Neural progenitor cell (in vitro differentiated cells): ENCODE measurements at regions not wholly inside any gene's neighbourhood (a gene's known extent, or its start where the extent isn't known, plus 50 kb on each side); places are given as distances from the start of the nearest gene placed in this dataset.

Experiments used
- DNase-seq: peaks from one replicate; pipeline ENCODE4 v3.0.0-alpha.2; 2016; ENCODE audit warnings: low spot score
- H2AFZ ChIP-seq: fragments of 200-600 bp; sonication (generic); replicated peaks from 2 replicates; pipeline ENCODE4 v1.6.1; 2016; ENCODE audit warnings: antibody characterized with exemption
- H3F3A ChIP-seq: fragments of 200-600 bp; sonication (generic); 2 replicates; pipeline ENCODE4 v1.6.1; 2016; ENCODE audit warnings: antibody characterized with exemption, low read depth
- H3K27ac ChIP-seq: fragments of 200-600 bp; sonication (generic); 2 replicates; pipeline ENCODE4 v1.5.1; 2016; ENCODE audit warnings: mild to moderate bottlenecking
- H3K27me3 ChIP-seq: fragments of 200-600 bp; sonication (generic); 2 replicates; pipeline ENCODE4 v1.6.1; 2016; ENCODE audit warnings: mild to moderate bottlenecking, moderate library complexity
- H3K36me3 ChIP-seq: fragments of 200-600 bp; sonication (generic); 2 replicates; pipeline ENCODE4 v1.5.1; 2016
- H3K4me1 ChIP-seq: fragments of 200-600 bp; sonication (generic); 2 replicates; pipeline ENCODE4 v1.6.1; 2016; ENCODE audit warnings: mixed run types
- H3K4me2 ChIP-seq: fragments of 200-600 bp; sonication (generic); 2 replicates; pipeline ENCODE4 v1.6.1; 2016
- H3K4me3 ChIP-seq: fragments of 200-600 bp; sonication (generic); 2 replicates; pipeline ENCODE4 v1.5.1; 2016
- H3K79me2 ChIP-seq: fragments of 200-600 bp; sonication (generic); 2 replicates; pipeline ENCODE4 v1.6.1; 2016; ENCODE audit warnings: low read depth
- H3K9ac ChIP-seq: fragments of 200-600 bp; sonication (generic); 2 replicates; pipeline ENCODE4 v1.6.1; 2016
- H3K9me3 ChIP-seq: fragments of 200-600 bp; sonication (generic); 2 replicates; pipeline ENCODE4 v1.5.1; 2016; ENCODE audit warnings: low read depth
- H4K20me1 ChIP-seq: fragments of 200-600 bp; sonication (generic); 2 replicates; pipeline ENCODE4 v1.6.1; 2016; ENCODE audit warnings: low read depth
- H3K27ac Mint-ChIP-seq: 3 replicates; pipeline ENCODE4 v1.8.0; 2021; ENCODE audit warnings: mixed read lengths
- H3K27me3 Mint-ChIP-seq: 2 replicates; pipeline ENCODE4 v1.8.0; 2022; ENCODE audit warnings: low read depth, mild to moderate bottlenecking, inconsistent platforms, moderate library complexity, mixed read lengths; ENCODE audit not compliant: insufficient read depth
- H3K36me3 Mint-ChIP-seq: 3 replicates; pipeline ENCODE4 v1.8.0; 2021; ENCODE audit warnings: mixed read lengths
- H3K4me1 Mint-ChIP-seq: 3 replicates; pipeline ENCODE4 v1.8.0; 2021; ENCODE audit warnings: mixed read lengths
- H3K4me3 Mint-ChIP-seq: 3 replicates; pipeline ENCODE4 v1.8.0; 2021; ENCODE audit warnings: mild to moderate bottlenecking, moderate library complexity, mixed read lengths
- H3K9me3 Mint-ChIP-seq: 3 replicates; pipeline ENCODE4 v1.8.0; 2020; ENCODE audit warnings: mixed read lengths
- EZH2 ChIP-seq: fragments of 200-600 bp; sonication (generic); IDR thresholded peaks from 2 replicates; pipeline ENCODE4 v1.6.1; 2017; ENCODE audit warnings: antibody characterized with exemption, mild to moderate bottlenecking, moderate library complexity
- EZH2phosphoT487 ChIP-seq: fragments of 200-600 bp; sonication (generic); IDR thresholded peaks from 2 replicates; pipeline ENCODE4 v1.6.1; 2017; ENCODE audit warnings: antibody characterized with exemption
- TF ChIP-seq, protein P1 (sequence below): fragments of 200-600 bp; sonication (generic); IDR thresholded peaks from 2 replicates; pipeline ENCODE4 v1.5.1; 2017; ENCODE audit warnings: antibody characterized with exemption, mild to moderate bottlenecking

DNA sequence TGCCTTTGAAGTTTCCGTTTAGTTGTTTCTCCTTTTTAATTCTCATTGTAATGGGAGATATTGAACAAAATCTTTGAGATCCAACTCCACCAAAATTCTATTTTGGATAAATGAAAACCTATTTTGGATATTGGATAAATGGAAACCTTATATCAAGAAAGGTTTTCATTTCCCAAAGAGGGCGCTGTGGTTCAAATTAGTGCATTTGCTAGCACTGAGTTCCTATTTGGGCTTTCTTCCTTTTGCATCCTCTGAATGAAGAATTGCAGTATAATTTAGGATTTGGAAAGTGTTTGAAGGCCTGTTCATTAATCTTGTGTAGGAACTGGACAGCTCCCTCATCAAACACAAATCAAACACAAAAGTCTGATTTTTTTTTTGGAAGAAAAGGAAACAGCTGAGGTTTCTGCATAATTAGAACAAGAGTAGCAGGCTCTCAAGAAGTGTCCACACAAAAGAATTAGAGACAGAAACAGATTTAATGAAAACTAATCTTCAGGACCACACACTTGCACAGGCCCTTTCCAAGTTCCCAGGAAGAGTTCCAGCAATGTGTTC, 80.8 kb upstream of the KLF14 start:
- no peak overlapping the region for H3K9ac ChIP-seq

DNA sequence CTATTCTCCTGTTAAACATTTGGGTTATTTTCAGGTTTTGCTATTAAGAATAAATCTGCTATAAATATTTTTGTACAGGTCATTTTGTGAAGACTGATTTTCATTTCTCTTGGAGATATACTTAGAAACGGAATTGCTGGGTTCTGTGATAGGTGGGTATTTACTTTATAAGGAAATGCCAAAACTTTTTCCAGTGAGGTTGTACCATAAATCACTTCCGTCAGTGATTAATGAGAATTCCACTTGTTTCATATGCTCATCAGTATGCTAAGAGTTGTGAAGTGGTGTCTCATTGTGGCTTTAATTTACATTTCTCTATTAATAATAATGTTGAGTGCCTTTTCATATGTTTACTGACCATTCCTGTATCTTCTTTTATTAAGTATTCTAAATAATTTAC, 84.0 kb upstream of the KLF14 start:
- no peak overlapping the region for H2AFZ ChIP-seq
- Mint-ChIP-seq H3K4me3 (no peak overlapping the region), H3K9me3 (no peaks in the 10 kb centered on the region), H3K27me3 (peaks cover 2% of the 10 kb centered on the region), H3K4me1 (no peaks in the 10 kb centered on the region), H3K36me3 (no peaks in the 10 kb centered on the region), H3K27ac (no peak overlapping the region)
- no peaks in the 10 kb centered on the region for H3K79me2 ChIP-seq
- TF ChIP-seq, protein P1, sequence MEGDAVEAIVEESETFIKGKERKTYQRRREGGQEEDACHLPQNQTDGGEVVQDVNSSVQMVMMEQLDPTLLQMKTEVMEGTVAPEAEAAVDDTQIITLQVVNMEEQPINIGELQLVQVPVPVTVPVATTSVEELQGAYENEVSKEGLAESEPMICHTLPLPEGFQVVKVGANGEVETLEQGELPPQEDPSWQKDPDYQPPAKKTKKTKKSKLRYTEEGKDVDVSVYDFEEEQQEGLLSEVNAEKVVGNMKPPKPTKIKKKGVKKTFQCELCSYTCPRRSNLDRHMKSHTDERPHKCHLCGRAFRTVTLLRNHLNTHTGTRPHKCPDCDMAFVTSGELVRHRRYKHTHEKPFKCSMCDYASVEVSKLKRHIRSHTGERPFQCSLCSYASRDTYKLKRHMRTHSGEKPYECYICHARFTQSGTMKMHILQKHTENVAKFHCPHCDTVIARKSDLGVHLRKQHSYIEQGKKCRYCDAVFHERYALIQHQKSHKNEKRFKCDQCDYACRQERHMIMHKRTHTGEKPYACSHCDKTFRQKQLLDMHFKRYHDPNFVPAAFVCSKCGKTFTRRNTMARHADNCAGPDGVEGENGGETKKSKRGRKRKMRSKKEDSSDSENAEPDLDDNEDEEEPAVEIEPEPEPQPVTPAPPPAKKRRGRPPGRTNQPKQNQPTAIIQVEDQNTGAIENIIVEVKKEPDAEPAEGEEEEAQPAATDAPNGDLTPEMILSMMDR, result no peak
- no peak for TF ChIP-seq EZH2
- no peak for TF ChIP-seq EZH2phosphoT487
- no peaks in the 10 kb centered on the region for H4K20me1 ChIP-seq
- H3K9me3 ChIP-seq, result no peaks in the 10 kb centered on the region
- no peaks in the 10 kb centered on the region for H3K27me3 ChIP-seq
- no peak overlapping the region for H3K4me3 ChIP-seq
- no peaks in the 10 kb centered on the region for H3K4me1 ChIP-seq
- no peak overlapping the region for H3K27ac ChIP-seq
- no peak overlapping the region for H3K9ac ChIP-seq
- no peaks in the 10 kb centered on the region for H3F3A ChIP-seq
- no peak for DNase-seq
- H3K36me3 ChIP-seq, result no peaks in the 10 kb centered on the region
- no peak overlapping the region for H3K4me2 ChIP-seq

More for the DNA sequence above, 80.8 kb upstream of the KLF14 start:
- TF ChIP-seq EZH2, result no peak
- TF ChIP-seq, protein P1, result peak; percentile 67
- no peak overlapping the region for H3K27ac ChIP-seq
- H3K9me3 Mint-ChIP-seq, result no peaks in the 10 kb centered on the region
- peaks cover 2% of the 10 kb centered on the region for H3K27me3 Mint-ChIP-seq
- no peak overlapping the region for H3K27ac Mint-ChIP-seq
- no peaks in the 10 kb centered on the region for H3F3A ChIP-seq
- H3K9me3 ChIP-seq, result no peaks in the 10 kb centered on the region
- H3K4me1 Mint-ChIP-seq, result no peaks in the 10 kb centered on the region
- H3K4me3 Mint-ChIP-seq, result no peak overlapping the region
- no peaks in the 10 kb centered on the region for H4K20me1 ChIP-seq
- H3K79me2 ChIP-seq, result no peaks in the 10 kb centered on the region
- H2AFZ ChIP-seq, result no peak overlapping the region
- peak; percentile 51 for DNase-seq
- H3K27me3 ChIP-seq, result no peaks in the 10 kb centered on the region
- H3K4me2 ChIP-seq, result no peak overlapping the region
- H3K36me3 Mint-ChIP-seq, result no peaks in the 10 kb centered on the region
- no peaks in the 10 kb centered on the region for H3K4me1 ChIP-seq
- H3K4me3 ChIP-seq, result no peak overlapping the region
- H3K36me3 ChIP-seq, result no peaks in the 10 kb centered on the region

DNA sequence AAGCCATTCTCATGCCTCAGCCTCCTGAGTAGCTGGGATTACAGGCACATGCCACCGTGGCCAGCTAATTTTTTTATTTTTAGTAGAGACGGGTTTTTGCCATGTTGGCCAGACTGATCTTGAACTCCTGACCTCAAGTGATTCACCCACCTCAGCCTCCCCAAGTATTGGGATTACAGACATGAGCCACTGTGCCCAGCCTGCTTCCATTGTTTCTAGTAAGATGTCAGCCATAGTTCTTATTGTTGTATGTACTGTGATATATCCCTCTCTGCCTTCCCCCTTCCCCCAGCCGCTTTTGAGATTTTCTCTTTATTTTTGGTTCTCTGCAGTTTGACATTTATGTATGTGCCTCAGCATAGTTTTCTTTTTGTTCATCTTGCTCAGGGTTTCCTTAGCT, 87.9 kb upstream of the KLF14 start:
- no peak overlapping the region for H3K9ac ChIP-seq
- no peak overlapping the region for H3K4me2 ChIP-seq
- no peaks in the 10 kb centered on the region for H4K20me1 ChIP-seq
- Mint-ChIP-seq H3K27ac (no peak overlapping the region), H3K36me3 (no peaks in the 10 kb centered on the region), H3K27me3 (peaks cover 2% of the 10 kb centered on the region), H3K9me3 (peaks cover 11% of the 10 kb centered on the region), H3K4me3 (no peak overlapping the region), H3K4me1 (no peaks in the 10 kb centered on the region)
- peaks cover 11% of the 10 kb centered on the region for H3K9me3 ChIP-seq
- H3K36me3 ChIP-seq, result no peaks in the 10 kb centered on the region
- H2AFZ ChIP-seq, result no peak overlapping the region
- H3K4me1 ChIP-seq, result no peaks in the 10 kb centered on the region
- no peak overlapping the region for H3K4me3 ChIP-seq
- no peak for TF ChIP-seq EZH2phosphoT487
- no peak for TF ChIP-seq EZH2
- TF ChIP-seq, protein P1, result no peak
- no peak for DNase-seq
- H3F3A ChIP-seq, result no peaks in the 10 kb centered on the region
- no peaks in the 10 kb centered on the region for H3K27me3 ChIP-seq
- H3K79me2 ChIP-seq, result no peaks in the 10 kb centered on the region
- H3K27ac ChIP-seq, result no peak overlapping the region
